HG03280 (cell line): ENCODE measurements at regions not wholly inside any gene's neighbourhood (a gene's known extent, or its start where the extent isn't known, plus 50 kb on each side); places are given as distances from the start of the nearest gene placed in this dataset.
A peak's percentile ranks its signal among the peaks of the same experiment; 100 is the strongest.
"Not testable (repeated sequence)": the region's sequence is repeated elsewhere in the genome, so short reads cannot be mapped to it uniquely, and the experiment has no call there.

ENCODE experiments used
- ATAC-seq: cut with Tn5 transposase; IDR thresholded peaks from one replicate; pipeline ENCODE4 v1.9.1; 2021; ENCODE audit warnings: mild to moderate bottlenecking, moderate library complexity; ENCODE audit not compliant: unreplicated experiment

GRCh38 chr3:4897765-4898453 is 81.3 kb upstream of the BHLHE40 start:
- ATAC-seq, result no peak

- peak; percentile 91 for ATAC-seq
Observed at GRCh38 chr3:4898454-4899313, 80.6 kb upstream of the BHLHE40 start.

- no peak for ATAC-seq
Observed at GRCh38 chr3:4899710-4900109, 79.5 kb upstream of the BHLHE40 start.

- no peak for ATAC-seq
Observed at GRCh38 chr3:4900298-4900697, 78.9 kb upstream of the BHLHE40 start.

GRCh38 chr3:4904811-4905695 is 74.2 kb upstream of the BHLHE40 start:
- ATAC-seq, result no peak

- no peak for ATAC-seq
Observed at GRCh38 chr3:4906107-4906621, 73.1 kb upstream of the BHLHE40 start.

GRCh38 chr3:4907050-4907449 is 72.2 kb upstream of the BHLHE40 start:
- ATAC-seq, result no peak

- ATAC-seq, result no peak
Observed at GRCh38 chr3:4907643-4908432, 71.4 kb upstream of the BHLHE40 start.

GRCh38 chr3:4908433-4909156 is 70.6 kb upstream of the BHLHE40 start:
- no peak for ATAC-seq

- no peak for ATAC-seq
Observed at GRCh38 chr3:4914464-4914863, 64.8 kb upstream of the BHLHE40 start.

GRCh38 chr3:4921589-4921988 is 57.6 kb upstream of the BHLHE40 start:
- ATAC-seq, result not testable (repeated sequence)

GRCh38 chr3:4926892-4927291 is 52.3 kb upstream of the BHLHE40 start:
- ATAC-seq, result no peak

GRCh38 chr3:4928277-4928789 is 50.9 kb upstream of the BHLHE40 start:
- no peak for ATAC-seq
